DND-41 (cell line): ENCODE measurements at regions not wholly inside any gene's neighbourhood (a gene's known extent, or its start where the extent isn't known, plus 50 kb on each side); places are given as distances from the start of the nearest gene placed in this dataset.

Experiments used
- ATAC-seq: fragments of 200-7000 bp; cut with Tn5 transposase; 3 replicates; pipeline ENCODE4 v1.9.1; 2021; ENCODE audit warnings: low read depth; ENCODE audit not compliant: insufficient read depth
- DNase-seq: peaks from one replicate; pipeline ENCODE4 v3.0.0-alpha.2; 2020
- H2AFZ ChIP-seq: 2 replicates; pipeline ENCODE4 v1.6.0; 2012; ENCODE audit warnings: low read depth, low read length
- H3K27ac ChIP-seq: 2 replicates; pipeline ENCODE4 v1.5.1; 2012; ENCODE audit warnings: low read length, inconsistent platforms
- H3K27me3 ChIP-seq: fragments of 200-600 bp; sonication (generic); 2 replicates; pipeline ENCODE4 v1.6.0; 2012; ENCODE audit warnings: low read length, mild to moderate bottlenecking, inconsistent platforms; ENCODE audit not compliant: insufficient read depth, poor library complexity
- H3K36me3 ChIP-seq: 2 replicates; pipeline ENCODE4 v1.5.1; 2012; ENCODE audit warnings: low read length, inconsistent platforms; ENCODE audit not compliant: insufficient read depth
- H3K4me1 ChIP-seq: 2 replicates; pipeline ENCODE4 v1.5.1; 2012; ENCODE audit warnings: mild to moderate bottlenecking, low read length; ENCODE audit not compliant: insufficient read depth
- H3K4me2 ChIP-seq: 2 replicates; pipeline ENCODE4 v1.6.0; 2012; ENCODE audit warnings: mild to moderate bottlenecking, moderate library complexity, low read length, inconsistent platforms; ENCODE audit not compliant: insufficient read depth
- H3K4me3 ChIP-seq, 2 experiments: fragments of 200-600 bp in 1 of 2; shearing (Covaris generic) in 1 of 2; 2 replicates each; pipeline ENCODE4 v1.5.1; 2012 to 2016; ENCODE audit warnings: inconsistent platforms in 2 of 2, low read length in 2 of 2, mild to moderate bottlenecking in 2 of 2, low read depth in 1 of 2, moderate library complexity in 1 of 2
- H3K79me2 ChIP-seq: 2 replicates; pipeline ENCODE4 v1.6.0; 2012; ENCODE audit warnings: low read length, inconsistent platforms; ENCODE audit not compliant: insufficient read depth
- H3K9ac ChIP-seq: 2 replicates; pipeline ENCODE4 v1.6.0; 2012; ENCODE audit warnings: low read depth, mild to moderate bottlenecking, inconsistent platforms, low read length, moderate library complexity
- H3K9me3 ChIP-seq: 2 replicates; pipeline ENCODE4 v1.5.1; 2012; ENCODE audit warnings: low read length, moderate library complexity, mild to moderate bottlenecking, inconsistent platforms; ENCODE audit not compliant: insufficient read depth, severe bottlenecking
- H4K20me1 ChIP-seq: 2 replicates; pipeline ENCODE4 v1.6.0; 2012; ENCODE audit warnings: low read length; ENCODE audit not compliant: insufficient read depth
- EZH2 ChIP-seq: IDR thresholded peaks from 3 replicates; pipeline ENCODE4 v1.6.1; 2012; ENCODE audit warnings: borderline replicate concordance, low read depth, mild to moderate bottlenecking, moderate library complexity, low read length, inconsistent platforms; ENCODE audit not compliant: severe bottlenecking
- TF ChIP-seq, protein P1 (sequence below): IDR thresholded peaks from 2 replicates; pipeline ENCODE4 v1.5.1; 2012; ENCODE audit warnings: borderline replicate concordance, low read length, moderate library complexity, mild to moderate bottlenecking; ENCODE audit not compliant: poor library complexity, severe bottlenecking; ENCODE audit errors: extremely low read depth

DNA sequence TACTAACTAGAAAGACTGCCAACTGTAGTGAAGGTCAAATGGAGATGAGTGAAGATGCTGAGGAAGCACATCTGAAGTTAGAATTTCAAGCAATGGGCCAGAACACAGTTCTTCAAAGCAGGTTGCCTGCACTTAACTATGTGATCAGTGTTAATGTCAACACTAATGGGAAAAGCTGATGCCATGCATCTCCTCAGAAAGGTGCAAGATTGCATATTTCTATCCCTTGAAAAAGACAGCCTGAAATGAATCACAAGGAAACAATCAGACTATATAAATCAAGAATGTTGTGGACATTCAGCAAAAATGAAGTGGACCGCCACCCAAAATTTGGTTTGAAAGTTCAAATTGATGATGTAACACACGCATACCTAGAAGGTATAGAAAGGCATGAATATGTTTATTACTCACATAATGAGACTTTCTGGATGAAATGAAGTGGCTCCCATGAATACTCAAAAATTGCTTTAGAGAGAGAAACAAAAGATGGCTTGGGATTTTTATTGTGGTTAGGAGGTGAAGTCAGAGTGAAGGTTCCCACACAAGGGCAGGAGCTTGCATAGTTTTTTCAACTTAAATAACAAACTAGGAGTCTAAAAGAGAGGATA is 522.4 kb downstream of the KCTD12 start:
- Histone ChIP-seq H3K4me1 (no peaks in the 10 kb centered on the region), H3K27ac (no peak overlapping the region), H3K9me3 (no peaks in the 10 kb centered on the region), H3K36me3 (no peaks in the 10 kb centered on the region), H2AFZ (no peak overlapping the region), H3K79me2 (no peaks in the 10 kb centered on the region), H3K9ac (no peak overlapping the region), H3K27me3 (no peaks in the 10 kb centered on the region), H4K20me1 (no peaks in the 10 kb centered on the region), H3K4me2 (no peak overlapping the region), H3K4me3 (no peak overlapping the region)
- DNase-seq (no peak), ATAC-seq (no peak)
- no peak for TF ChIP-seq EZH2
- TF ChIP-seq, protein P1, sequence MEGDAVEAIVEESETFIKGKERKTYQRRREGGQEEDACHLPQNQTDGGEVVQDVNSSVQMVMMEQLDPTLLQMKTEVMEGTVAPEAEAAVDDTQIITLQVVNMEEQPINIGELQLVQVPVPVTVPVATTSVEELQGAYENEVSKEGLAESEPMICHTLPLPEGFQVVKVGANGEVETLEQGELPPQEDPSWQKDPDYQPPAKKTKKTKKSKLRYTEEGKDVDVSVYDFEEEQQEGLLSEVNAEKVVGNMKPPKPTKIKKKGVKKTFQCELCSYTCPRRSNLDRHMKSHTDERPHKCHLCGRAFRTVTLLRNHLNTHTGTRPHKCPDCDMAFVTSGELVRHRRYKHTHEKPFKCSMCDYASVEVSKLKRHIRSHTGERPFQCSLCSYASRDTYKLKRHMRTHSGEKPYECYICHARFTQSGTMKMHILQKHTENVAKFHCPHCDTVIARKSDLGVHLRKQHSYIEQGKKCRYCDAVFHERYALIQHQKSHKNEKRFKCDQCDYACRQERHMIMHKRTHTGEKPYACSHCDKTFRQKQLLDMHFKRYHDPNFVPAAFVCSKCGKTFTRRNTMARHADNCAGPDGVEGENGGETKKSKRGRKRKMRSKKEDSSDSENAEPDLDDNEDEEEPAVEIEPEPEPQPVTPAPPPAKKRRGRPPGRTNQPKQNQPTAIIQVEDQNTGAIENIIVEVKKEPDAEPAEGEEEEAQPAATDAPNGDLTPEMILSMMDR, result no peak

DNA sequence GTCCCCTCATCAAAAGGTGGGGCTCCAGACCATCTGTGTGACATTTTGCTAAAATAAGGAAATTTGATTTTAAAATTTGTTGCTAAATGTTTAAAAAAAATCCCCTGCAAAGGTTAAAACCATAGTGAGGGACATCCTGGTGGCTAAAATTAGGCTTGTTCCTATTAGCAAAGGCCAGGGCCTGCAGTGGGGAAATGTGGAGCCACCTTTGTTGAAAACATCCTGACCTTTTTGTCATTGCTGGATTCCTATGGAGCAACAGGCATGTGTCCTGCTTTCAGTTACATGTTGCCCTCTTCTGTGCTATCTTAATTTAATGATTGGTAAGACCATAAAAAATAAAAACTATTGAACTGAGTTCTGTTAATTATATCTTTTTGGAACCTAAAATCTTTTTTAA is 524.3 kb downstream of the KCTD12 start:
- Histone ChIP-seq H3K79me2 (no peaks in the 10 kb centered on the region), H3K27me3 (no peaks in the 10 kb centered on the region), H3K4me3 (no peak overlapping the region), H3K9ac (no peak overlapping the region), H3K4me1 (no peaks in the 10 kb centered on the region), H3K27ac (no peak overlapping the region), H3K4me2 (no peak overlapping the region), H4K20me1 (no peaks in the 10 kb centered on the region), H2AFZ (no peak overlapping the region), H3K36me3 (no peaks in the 10 kb centered on the region), H3K9me3 (no peaks in the 10 kb centered on the region)
- TF ChIP-seq, protein P1, result no peak
- TF ChIP-seq EZH2, result no peak
- ATAC-seq (no peak), DNase-seq (no peak)

DNA sequence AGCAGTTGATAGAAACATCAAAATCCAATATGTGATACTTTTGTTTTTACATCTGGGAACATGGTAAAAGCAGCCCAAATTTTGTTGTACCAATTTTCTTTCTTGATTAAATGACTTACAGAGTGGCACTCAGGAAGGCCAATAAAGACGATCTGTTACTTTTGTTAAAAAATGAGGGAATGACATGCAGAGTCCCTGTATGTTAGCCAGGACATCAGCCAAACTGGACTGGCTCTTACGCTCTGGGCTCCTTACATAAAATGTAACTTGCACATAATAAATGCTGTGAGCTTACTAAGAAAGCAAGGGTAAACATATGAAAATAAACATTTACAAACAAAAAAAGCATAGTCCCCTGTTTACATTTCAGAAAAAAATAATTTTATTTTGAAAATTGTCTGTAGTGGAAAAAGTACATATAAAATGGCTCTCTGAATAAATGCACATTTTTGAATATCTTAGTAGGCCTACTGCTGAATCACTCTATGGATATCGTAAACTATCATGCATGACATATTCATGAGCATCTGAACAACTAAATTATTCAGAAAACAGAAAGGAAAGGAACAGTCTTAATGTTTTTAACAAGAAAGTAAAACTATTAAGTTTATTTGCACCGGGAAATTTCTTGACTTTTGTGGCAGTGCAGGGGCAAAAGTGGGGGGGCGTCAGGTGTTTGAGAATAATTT is 534.5 kb downstream of the KCTD12 start:
- Histone ChIP-seq H3K4me1 (no peaks in the 10 kb centered on the region), H3K4me3 (no peak overlapping the region), H3K79me2 (no peaks in the 10 kb centered on the region), H3K9ac (no peak overlapping the region), H4K20me1 (no peaks in the 10 kb centered on the region), H2AFZ (no peak overlapping the region), H3K9me3 (no peaks in the 10 kb centered on the region), H3K4me2 (no peak overlapping the region), H3K36me3 (no peaks in the 10 kb centered on the region), H3K27me3 (no peaks in the 10 kb centered on the region), H3K27ac (no peak overlapping the region)
- ATAC-seq (no peak), DNase-seq (no peak)
- TF ChIP-seq EZH2, result no peak
- TF ChIP-seq, protein P1, result no peak
